Neural progenitor cell (in vitro differentiated cells): ENCODE measurements at regions not wholly inside any gene's neighbourhood (a gene's known extent, or its start where the extent isn't known, plus 50 kb on each side); places are given as distances from the start of the nearest gene placed in this dataset.

ENCODE experiments used
- DNase-seq: peaks from one replicate; pipeline ENCODE4 v3.0.0-alpha.2; 2016; ENCODE audit warnings: low spot score
- H2AFZ ChIP-seq: fragments of 200-600 bp; sonication (generic); replicated peaks from 2 replicates; pipeline ENCODE4 v1.6.1; 2016; ENCODE audit warnings: antibody characterized with exemption
- H3F3A ChIP-seq: fragments of 200-600 bp; sonication (generic); 2 replicates; pipeline ENCODE4 v1.6.1; 2016; ENCODE audit warnings: antibody characterized with exemption, low read depth
- H3K27ac ChIP-seq: fragments of 200-600 bp; sonication (generic); 2 replicates; pipeline ENCODE4 v1.5.1; 2016; ENCODE audit warnings: mild to moderate bottlenecking
- H3K27me3 ChIP-seq: fragments of 200-600 bp; sonication (generic); 2 replicates; pipeline ENCODE4 v1.6.1; 2016; ENCODE audit warnings: mild to moderate bottlenecking, moderate library complexity
- H3K36me3 ChIP-seq: fragments of 200-600 bp; sonication (generic); 2 replicates; pipeline ENCODE4 v1.5.1; 2016
- H3K4me1 ChIP-seq: fragments of 200-600 bp; sonication (generic); 2 replicates; pipeline ENCODE4 v1.6.1; 2016; ENCODE audit warnings: mixed run types
- H3K4me2 ChIP-seq: fragments of 200-600 bp; sonication (generic); 2 replicates; pipeline ENCODE4 v1.6.1; 2016
- H3K4me3 ChIP-seq: fragments of 200-600 bp; sonication (generic); 2 replicates; pipeline ENCODE4 v1.5.1; 2016
- H3K79me2 ChIP-seq: fragments of 200-600 bp; sonication (generic); 2 replicates; pipeline ENCODE4 v1.6.1; 2016; ENCODE audit warnings: low read depth
- H3K9ac ChIP-seq: fragments of 200-600 bp; sonication (generic); 2 replicates; pipeline ENCODE4 v1.6.1; 2016
- H3K9me3 ChIP-seq: fragments of 200-600 bp; sonication (generic); 2 replicates; pipeline ENCODE4 v1.5.1; 2016; ENCODE audit warnings: low read depth
- H4K20me1 ChIP-seq: fragments of 200-600 bp; sonication (generic); 2 replicates; pipeline ENCODE4 v1.6.1; 2016; ENCODE audit warnings: low read depth
- H3K27ac Mint-ChIP-seq: 3 replicates; pipeline ENCODE4 v1.8.0; 2021; ENCODE audit warnings: mixed read lengths
- H3K27me3 Mint-ChIP-seq: 2 replicates; pipeline ENCODE4 v1.8.0; 2022; ENCODE audit warnings: low read depth, mild to moderate bottlenecking, inconsistent platforms, moderate library complexity, mixed read lengths; ENCODE audit not compliant: insufficient read depth
- H3K36me3 Mint-ChIP-seq: 3 replicates; pipeline ENCODE4 v1.8.0; 2021; ENCODE audit warnings: mixed read lengths
- H3K4me1 Mint-ChIP-seq: 3 replicates; pipeline ENCODE4 v1.8.0; 2021; ENCODE audit warnings: mixed read lengths
- H3K4me3 Mint-ChIP-seq: 3 replicates; pipeline ENCODE4 v1.8.0; 2021; ENCODE audit warnings: mild to moderate bottlenecking, moderate library complexity, mixed read lengths
- H3K9me3 Mint-ChIP-seq: 3 replicates; pipeline ENCODE4 v1.8.0; 2020; ENCODE audit warnings: mixed read lengths
- CTCF ChIP-seq: fragments of 200-600 bp; sonication (generic); IDR thresholded peaks from 2 replicates; pipeline ENCODE4 v1.5.1; 2017; ENCODE audit warnings: antibody characterized with exemption, mild to moderate bottlenecking
- EZH2 ChIP-seq: fragments of 200-600 bp; sonication (generic); IDR thresholded peaks from 2 replicates; pipeline ENCODE4 v1.6.1; 2017; ENCODE audit warnings: antibody characterized with exemption, mild to moderate bottlenecking, moderate library complexity
- EZH2phosphoT487 ChIP-seq: fragments of 200-600 bp; sonication (generic); IDR thresholded peaks from 2 replicates; pipeline ENCODE4 v1.6.1; 2017; ENCODE audit warnings: antibody characterized with exemption

GRCh38 chr2:158042666-158043065 lies 59.0 kb upstream of the UPP2 start:
- H3K9me3 ChIP-seq = no peaks in the 10 kb centered on the region
- Mint-ChIP-seq H3K9me3 (no peaks in the 10 kb centered on the region), H3K27ac (no peak overlapping the region), H3K4me3 (no peak overlapping the region), H3K27me3 (no peaks in the 10 kb centered on the region), H3K36me3 (no peaks in the 10 kb centered on the region), H3K4me1 (peaks cover 29% of the 10 kb centered on the region)
- no peak overlapping the region for H3K9ac ChIP-seq
- H2AFZ ChIP-seq = peak overlapping the region; percentile 9
- no peak overlapping the region for H3K27ac ChIP-seq
- H3K79me2 ChIP-seq = no peaks in the 10 kb centered on the region
- no peaks in the 10 kb centered on the region for H3K27me3 ChIP-seq
- no peak for TF ChIP-seq EZH2
- no peak for TF ChIP-seq EZH2phosphoT487
- TF ChIP-seq CTCF = no peak
- no peaks in the 10 kb centered on the region for H4K20me1 ChIP-seq
- H3K4me3 ChIP-seq = no peak overlapping the region
- no peaks in the 10 kb centered on the region for H3K36me3 ChIP-seq
- no peak for DNase-seq
- peaks cover 20% of the 10 kb centered on the region for H3K4me1 ChIP-seq
- H3K4me2 ChIP-seq = peak overlapping the region; percentile 35
- H3F3A ChIP-seq = no peaks in the 10 kb centered on the region

GRCh38 chr2:158042245-158042644 lies 59.4 kb upstream of the UPP2 start:
- Histone ChIP-seq H3K4me1 (peaks cover 20% of the 10 kb centered on the region), H3K4me2 (peak overlapping the region; percentile 35), H3K27ac (no peak overlapping the region), H3K9me3 (no peaks in the 10 kb centered on the region), H3K36me3 (no peaks in the 10 kb centered on the region), H2AFZ (peak overlapping the region; percentile 9), H3K9ac (no peak overlapping the region), H3K4me3 (no peak overlapping the region), H3K27me3 (no peaks in the 10 kb centered on the region), H3F3A (no peaks in the 10 kb centered on the region), H3K79me2 (no peaks in the 10 kb centered on the region), H4K20me1 (no peaks in the 10 kb centered on the region)
- Mint-ChIP-seq H3K4me1 (peaks cover 29% of the 10 kb centered on the region), H3K4me3 (no peak overlapping the region), H3K36me3 (no peaks in the 10 kb centered on the region), H3K9me3 (no peaks in the 10 kb centered on the region), H3K27me3 (no peaks in the 10 kb centered on the region), H3K27ac (no peak overlapping the region)
- DNase-seq = peak; percentile 35
- TF ChIP-seq EZH2 = no peak
- TF ChIP-seq EZH2phosphoT487 = no peak
- TF ChIP-seq CTCF = no peak

GRCh38 chr2:158041400-158041799 lies 60.3 kb upstream of the UPP2 start:
- Mint-ChIP-seq H3K27me3 (no peaks in the 10 kb centered on the region), H3K4me1 (peaks cover 26% of the 10 kb centered on the region), H3K9me3 (no peaks in the 10 kb centered on the region), H3K36me3 (no peaks in the 10 kb centered on the region), H3K4me3 (no peak overlapping the region), H3K27ac (no peak overlapping the region)
- TF ChIP-seq CTCF (no peak), EZH2phosphoT487 (no peak), EZH2 (no peak)
- no peak overlapping the region for H3K4me3 ChIP-seq
- no peak overlapping the region for H3K27ac ChIP-seq
- H3F3A ChIP-seq = no peaks in the 10 kb centered on the region
- H3K79me2 ChIP-seq = no peaks in the 10 kb centered on the region
- H3K9ac ChIP-seq = no peak overlapping the region
- H4K20me1 ChIP-seq = no peaks in the 10 kb centered on the region
- no peak overlapping the region for H3K4me2 ChIP-seq
- no peaks in the 10 kb centered on the region for H3K36me3 ChIP-seq
- peaks cover 20% of the 10 kb centered on the region for H3K4me1 ChIP-seq
- no peaks in the 10 kb centered on the region for H3K27me3 ChIP-seq
- H3K9me3 ChIP-seq = no peaks in the 10 kb centered on the region
- no peak overlapping the region for H2AFZ ChIP-seq
- DNase-seq = no peak

GRCh38 chr2:158038901-158039300 lies 62.8 kb upstream of the UPP2 start:
- no peaks in the 10 kb centered on the region for H3K9me3 Mint-ChIP-seq
- no peaks in the 10 kb centered on the region for H3F3A ChIP-seq
- H3K4me3 ChIP-seq = no peak overlapping the region
- no peaks in the 10 kb centered on the region for H3K27me3 Mint-ChIP-seq
- no peaks in the 10 kb centered on the region for H3K27me3 ChIP-seq
- H3K79me2 ChIP-seq = no peaks in the 10 kb centered on the region
- H3K4me3 Mint-ChIP-seq = no peak overlapping the region
- H3K27ac ChIP-seq = no peak overlapping the region
- H4K20me1 ChIP-seq = no peaks in the 10 kb centered on the region
- H3K4me1 Mint-ChIP-seq = peaks cover 33% of the 10 kb centered on the region
- peak overlapping the region; percentile 3 for H2AFZ ChIP-seq
- H3K4me2 ChIP-seq = no peak overlapping the region
- no peaks in the 10 kb centered on the region for H3K36me3 ChIP-seq
- no peak overlapping the region for H3K27ac Mint-ChIP-seq
- H3K36me3 Mint-ChIP-seq = no peaks in the 10 kb centered on the region
- no peaks in the 10 kb centered on the region for H3K9me3 ChIP-seq
- no peak for DNase-seq
- peaks cover 20% of the 10 kb centered on the region for H3K4me1 ChIP-seq
- TF ChIP-seq EZH2phosphoT487 (no peak), CTCF (no peak), EZH2 (no peak)
- H3K9ac ChIP-seq = no peak overlapping the region
